Daoy (cell line): ENCODE measurements at regions not wholly inside any gene's neighbourhood (a gene's known extent, or its start where the extent isn't known, plus 50 kb on each side); places are given as distances from the start of the nearest gene placed in this dataset.
A peak's percentile ranks its signal among the peaks of the same experiment; 100 is the strongest.

Source experiments
- DNase-seq: peaks from one replicate; pipeline ENCODE4 v3.0.0-alpha.2; 2015; ENCODE audit warnings: low read depth

GRCh38 chr21:43348170-43348766 is 78.7 kb downstream of the SIK1 start:
- DNase-seq: no peak

- DNase-seq: no peak
Measured at GRCh38 chr21:43347461-43348169, 79.3 kb downstream of the SIK1 start.

DNA sequence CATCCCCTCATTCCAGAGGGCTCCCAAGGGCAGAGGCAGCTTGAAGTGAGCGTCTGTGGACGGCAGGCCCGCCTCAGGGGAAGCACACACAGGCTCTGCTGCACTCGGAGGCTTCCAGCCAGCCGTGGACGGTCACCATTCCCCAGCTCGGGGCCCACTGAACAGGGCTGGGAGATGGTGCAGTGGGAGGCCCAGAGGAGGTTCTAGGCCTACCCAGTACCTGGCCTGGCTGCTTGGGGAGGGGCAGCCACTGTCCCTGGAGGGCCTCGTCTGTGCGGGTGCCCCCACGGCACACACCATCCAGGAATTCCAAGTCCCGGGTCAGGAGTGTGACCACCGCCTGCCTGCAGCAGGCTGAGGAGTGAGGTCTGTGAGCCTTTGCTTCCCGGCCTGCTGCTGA is 80.4 kb downstream of the SIK1 start:
- DNase-seq: no peak

DNA sequence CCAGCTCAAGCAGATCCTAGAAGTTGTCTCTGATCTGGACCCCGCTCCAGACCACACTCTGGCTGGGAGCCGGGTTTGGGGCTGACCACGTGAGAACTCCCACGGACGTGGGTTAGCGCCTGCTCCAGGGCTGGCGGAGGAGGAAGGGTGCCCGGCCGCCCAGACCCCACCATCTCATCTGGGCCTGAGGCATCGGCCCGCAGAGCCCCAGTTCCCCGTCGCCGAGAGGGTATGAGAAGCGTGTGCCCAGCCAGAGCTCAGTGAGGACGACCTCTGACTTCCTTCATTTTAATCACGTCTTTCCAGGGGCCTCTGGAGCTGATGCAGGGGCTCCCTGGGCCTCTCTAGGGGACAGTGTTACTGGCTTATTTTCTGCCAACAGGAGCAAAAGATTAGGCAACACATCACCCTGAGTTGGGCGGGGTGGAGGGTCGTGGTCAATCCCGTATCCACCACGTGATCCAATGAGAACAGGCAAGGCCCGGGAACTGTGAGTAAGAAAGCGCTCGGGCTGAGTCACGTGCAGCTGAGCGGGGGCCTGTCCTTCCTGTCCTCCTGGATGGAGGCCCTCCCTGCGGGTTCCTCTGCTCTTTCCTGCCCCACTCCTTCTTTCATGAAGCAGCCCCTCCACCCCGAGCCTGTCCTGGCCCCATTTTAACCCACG is 81.1 kb downstream of the SIK1 start:
- DNase-seq: peak; percentile 75

GRCh38 chr21:43345046-43345745 is 81.7 kb downstream of the SIK1 start:
- DNase-seq: no peak

- no peak for DNase-seq
Measured at GRCh38 chr21:43343992-43344886, 82.7 kb downstream of the SIK1 start.

DNA sequence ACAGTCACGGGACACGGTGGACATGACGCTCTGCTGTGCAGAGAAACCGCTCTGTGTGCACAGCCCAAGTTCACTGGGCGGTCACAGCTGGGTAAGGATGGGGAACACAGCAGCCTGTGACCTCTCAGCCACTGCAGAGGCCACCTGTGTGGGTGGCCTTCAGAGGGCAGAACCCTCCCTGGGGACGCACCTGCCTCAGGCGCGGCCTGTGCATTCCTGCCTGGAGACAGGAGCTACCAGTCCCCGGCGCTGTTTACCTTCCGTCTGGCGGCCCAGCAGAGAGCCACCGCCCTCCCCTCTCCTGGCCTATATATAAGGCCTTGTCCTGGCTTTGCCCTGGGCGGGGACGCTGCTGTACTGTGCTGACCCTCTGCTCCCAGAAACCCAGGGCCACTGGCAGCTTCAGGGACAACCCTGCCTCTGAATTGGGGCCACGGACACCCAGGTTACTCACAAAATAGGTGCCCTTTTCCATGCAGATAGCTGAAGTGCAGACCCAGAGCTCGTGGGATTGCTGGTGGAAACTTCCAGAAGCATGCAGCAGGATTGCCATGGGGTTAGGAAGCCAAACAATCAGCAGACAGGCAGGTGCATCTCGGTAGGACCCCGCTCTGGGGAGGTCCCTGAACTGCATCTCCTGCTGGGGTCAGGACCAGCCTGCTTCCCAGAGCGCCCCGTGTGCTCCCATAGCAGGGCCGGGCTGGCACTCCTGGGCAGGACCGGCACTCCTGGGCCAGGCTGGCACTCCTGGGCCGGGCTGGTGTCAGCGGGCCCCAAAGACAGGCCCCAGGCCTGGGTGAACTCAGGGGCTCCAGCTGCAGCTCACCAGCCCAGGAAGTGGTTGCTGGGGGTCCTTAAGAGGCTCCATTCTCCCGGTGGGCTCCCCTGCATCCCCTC is 83.6 kb downstream of the SIK1 start:
- DNase-seq: no peak

DNA sequence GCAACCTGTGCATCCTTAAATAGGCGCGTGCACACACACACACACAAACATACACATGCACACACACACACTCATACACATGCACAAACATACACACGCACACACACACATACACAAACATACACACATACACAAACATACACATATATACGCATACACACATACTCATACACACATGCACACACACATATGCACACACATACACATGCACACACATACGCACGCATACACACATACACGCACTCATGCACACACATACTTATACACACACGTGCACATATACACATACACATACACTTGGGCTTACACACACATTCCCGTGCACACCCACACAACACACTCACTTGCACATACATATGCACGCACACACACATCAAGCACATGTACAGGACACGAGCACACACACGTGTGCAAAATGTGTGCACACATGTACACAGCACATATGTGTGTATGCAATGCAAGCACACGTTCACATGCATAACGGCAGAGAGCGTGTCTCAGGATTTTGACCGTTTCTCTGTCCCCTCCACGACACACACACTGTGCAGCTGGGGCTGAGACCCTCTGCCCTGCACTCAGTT is 84.5 kb downstream of the SIK1 start:
- no peak for DNase-seq

GRCh38 chr21:43341378-43342161 is 85.4 kb downstream of the SIK1 start:
- DNase-seq: no peak

GRCh38 chr21:43340491-43341377 is 86.2 kb downstream of the SIK1 start:
- DNase-seq: peak; percentile 92

DNA sequence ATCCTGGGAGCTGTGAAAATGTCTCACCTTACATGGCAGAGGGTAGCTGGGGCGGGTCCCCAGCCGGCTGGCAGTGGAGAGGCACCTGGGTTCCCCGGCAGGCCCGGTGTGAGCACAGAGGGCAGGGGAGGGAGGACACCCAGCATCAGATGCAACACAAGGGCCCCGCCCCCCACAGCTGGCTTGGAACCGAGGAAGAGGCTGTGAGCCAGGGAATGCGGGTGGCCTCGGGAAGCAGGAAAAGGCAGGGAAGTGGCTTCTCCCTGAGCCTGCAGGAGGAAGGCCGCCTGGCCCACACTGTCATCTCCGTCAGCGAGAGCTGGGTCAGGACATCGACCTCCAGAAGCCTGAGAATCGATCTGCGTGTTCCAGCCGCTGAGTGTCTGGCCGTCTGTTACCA is 87.3 kb downstream of the SIK1 start:
- DNase-seq: no peak

DNA sequence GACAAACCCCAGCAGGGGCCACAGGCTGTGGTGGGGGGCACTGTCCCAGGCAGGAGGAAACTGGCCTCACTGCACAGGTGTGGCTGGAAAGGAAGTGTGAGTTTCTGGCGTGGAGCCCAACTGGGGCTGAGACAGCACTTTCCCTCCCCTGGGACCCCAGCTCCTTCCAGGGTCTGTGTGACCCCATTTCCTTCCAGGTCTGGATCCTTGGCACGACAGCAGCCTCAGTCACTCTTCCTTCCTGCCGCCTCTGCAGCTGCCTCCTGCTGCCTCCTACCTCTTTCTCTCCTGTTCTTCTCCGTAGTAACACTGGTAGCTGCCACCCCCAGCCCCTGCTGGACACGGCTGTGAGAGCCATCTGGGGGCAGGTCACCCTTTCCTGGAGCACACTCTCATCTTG is 88.0 kb downstream of the SIK1 start:
- no peak for DNase-seq

DNA sequence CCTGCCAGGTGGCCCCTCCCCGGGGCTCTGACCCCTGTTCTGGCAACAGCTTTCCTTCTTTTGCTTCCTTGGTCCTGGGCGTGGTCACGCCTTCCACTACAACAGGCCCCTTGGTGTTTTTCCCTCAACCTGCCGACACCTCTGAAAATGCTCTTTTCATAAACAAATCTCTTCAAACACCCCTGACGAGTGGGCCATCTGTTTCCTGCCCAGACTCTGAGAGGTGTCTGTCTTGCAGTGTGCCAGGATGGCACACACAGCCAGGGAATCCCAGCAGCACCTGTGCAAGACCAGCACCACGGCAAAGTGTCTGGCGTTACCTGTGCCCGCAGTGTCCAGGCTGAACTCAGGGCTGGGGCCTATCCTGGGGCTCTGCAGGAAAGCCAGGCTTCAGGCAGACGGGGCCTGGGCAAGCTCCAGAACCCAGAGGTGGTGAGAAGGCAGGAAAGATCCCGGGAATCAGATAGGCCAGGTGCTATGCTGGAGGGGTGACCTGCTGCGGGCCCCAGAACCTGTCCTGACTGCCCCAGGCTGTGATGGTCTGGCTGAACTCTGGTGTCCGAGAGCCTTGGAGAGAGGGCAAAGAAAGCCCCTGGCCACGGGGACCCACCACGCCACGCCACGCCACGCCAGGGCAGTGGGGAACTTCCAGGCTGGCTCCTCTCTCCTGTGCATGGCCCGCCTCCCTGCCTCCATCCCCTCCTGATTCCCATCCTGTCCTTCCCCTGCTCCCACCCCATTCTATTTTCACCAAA is 88.9 kb downstream of the SIK1 start:
- DNase-seq: no peak

DNA sequence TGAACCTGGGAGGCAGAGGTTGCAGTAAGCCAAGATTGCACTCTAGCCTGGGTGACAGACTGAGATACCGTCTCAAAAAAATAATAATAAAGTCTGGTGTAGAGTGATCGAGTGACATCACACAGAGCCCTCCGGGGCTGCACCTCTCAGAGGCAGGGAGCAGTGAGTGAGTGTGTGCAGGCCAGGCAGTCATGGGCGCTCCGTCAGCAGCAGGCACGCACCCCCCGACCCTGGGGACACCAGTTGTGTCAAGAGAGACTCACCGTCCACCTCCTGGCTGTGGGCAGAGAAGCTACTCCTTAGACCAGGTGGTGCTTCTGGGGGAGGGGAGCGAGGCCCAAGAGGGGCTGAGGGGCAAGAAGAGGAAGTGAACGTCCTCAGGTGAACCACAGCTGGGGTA is 91.8 kb downstream of the SIK1 start:
- no peak for DNase-seq

DNA sequence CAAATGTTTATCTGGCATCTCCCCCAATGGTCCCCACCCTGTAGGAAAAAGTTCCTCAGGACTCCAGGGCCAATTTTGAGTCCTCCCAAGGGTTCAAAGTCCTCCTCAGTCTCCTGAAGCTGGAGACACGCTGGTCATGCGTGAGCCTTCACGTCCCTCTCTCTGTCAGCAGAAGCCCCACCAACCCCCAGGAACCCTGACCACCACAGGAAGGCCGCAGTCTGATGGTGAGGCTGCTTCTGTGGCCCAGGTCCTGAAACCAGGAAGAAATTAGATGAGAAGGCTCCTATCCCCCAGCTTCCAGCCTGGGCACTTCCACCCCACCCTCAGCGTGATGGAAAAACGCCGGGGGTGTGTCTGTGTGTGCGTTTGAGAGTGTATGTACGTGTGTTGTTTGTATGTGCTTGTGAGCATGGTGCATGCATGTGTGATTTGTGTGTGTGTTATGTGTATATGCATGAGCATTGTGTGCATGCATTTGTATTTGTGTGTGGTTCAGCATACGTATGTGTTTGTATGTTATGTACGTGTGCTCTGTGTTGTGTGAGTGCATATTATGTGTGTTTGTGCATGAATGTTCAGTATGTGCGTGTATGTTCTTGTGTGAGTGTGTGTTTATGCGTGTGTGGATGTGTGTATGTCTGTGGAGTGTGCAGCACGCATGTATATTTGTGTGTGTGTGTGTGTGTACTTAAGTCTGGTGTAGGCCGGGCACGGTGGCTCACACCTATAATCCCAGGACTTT is 92.5 kb downstream of the SIK1 start:
- no peak for DNase-seq

GRCh38 chr21:43333298-43334062 is 93.5 kb downstream of the SIK1 start:
- peak; percentile 85 for DNase-seq
